Lower leg skin (tissue), 4 donors: ENCODE measurements at regions not wholly inside any gene's neighbourhood (a gene's known extent, or its start where the extent isn't known, plus 50 kb on each side); places are given as distances from the start of the nearest gene placed in this dataset.

Experiments used
- DNase-seq, 2 donors: peaks; one replicate each; pipeline ENCODE4 v3.0.0-alpha.2; 2019; ENCODE audit warnings: low spot score in 2 of 2
- H3K4me3 ChIP-seq: fragments of 200-600 bp; sonication (generic); 2 replicates; pipeline ENCODE4 v1.5.1; 2017; ENCODE audit warnings: mild to moderate bottlenecking, low read depth; ENCODE audit not compliant: poor library complexity, severe bottlenecking
- CTCF ChIP-seq, 3 donors: fragments of 450-650 bp; IDR thresholded peaks; one replicate each; pipeline ENCODE4 v1.5.1; 2016; ENCODE audit warnings: antibody characterized with exemption in 3 of 3, mild to moderate bottlenecking in 3 of 3, moderate library complexity in 2 of 3
- POLR2A ChIP-seq, 2 donors: fragments of 450-650 bp; IDR thresholded peaks; one replicate each; pipeline ENCODE4 v1.6.1; 2016 to 2017; ENCODE audit warnings: antibody characterized with exemption in 2 of 2, mild to moderate bottlenecking in 1 of 2, moderate library complexity in 1 of 2
- WGBS, 2 donors: methylation state at CpG; one replicate each; pipeline ENCODE4 v1.1.5; 2018; 5-methylcytosine and 5-hydroxymethylcytosine counted together
- intact Hi-C: fragments of 100-400 bp; cut with DNase I; formaldehyde crosslinking; loops from one replicate; pipeline ENCODE4 v1.15.0; 2023; ENCODE audit warnings: low total_unique reads

DNA sequence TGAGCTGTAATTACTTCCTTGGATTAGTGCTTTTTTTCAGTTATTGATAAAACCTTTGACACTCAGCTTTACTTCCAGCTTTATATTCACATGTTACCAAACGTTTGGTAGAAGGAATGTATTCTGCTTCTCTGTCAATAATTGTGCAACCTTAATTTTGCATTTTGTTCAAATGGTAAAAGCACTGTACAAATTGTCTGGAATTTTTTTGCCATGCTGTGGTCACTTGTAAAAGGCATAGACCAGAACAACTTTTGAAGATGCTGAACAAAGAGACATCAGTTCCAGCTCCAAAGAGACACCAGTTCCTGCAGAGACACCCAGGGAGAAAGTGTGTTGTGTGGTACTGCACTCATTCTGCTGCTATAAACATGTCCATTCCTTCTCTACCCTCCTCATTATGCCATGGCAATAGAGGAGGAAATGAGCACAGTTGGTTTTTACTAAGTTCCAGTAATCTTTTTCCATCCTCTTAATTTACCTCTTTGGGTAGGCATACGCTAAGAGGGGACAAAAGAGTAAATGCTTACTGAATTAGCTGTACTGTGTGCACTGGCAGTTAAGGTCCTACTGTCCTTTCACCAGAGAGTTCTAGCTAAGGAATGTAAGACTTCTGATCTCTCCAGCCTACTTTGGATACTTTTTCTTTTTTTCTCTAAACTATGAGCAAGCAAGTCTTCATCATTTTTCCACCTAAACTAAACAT lies 387.4 kb downstream of the FGF10 start:
- no peak for DNase-seq
- 67% methylated on average over 2 of the region's 2 CpGs for WGBS, 2 donors
- intact Hi-C loops: no loop called here
- no peak for TF ChIP-seq CTCF (IDR thresholded peaks at IDR 0.05)
- TF ChIP-seq POLR2A (IDR thresholded peaks at IDR 0.05): no peak
- no peak overlapping the region for H3K4me3 ChIP-seq

- TF ChIP-seq CTCF (IDR thresholded peaks at IDR 0.05): no peak
- no peak for TF ChIP-seq POLR2A (IDR thresholded peaks at IDR 0.05)
- DNase-seq: no peak
- intact Hi-C loops: no loop called here
These were observed 388.0 kb downstream of the FGF10 start for GRCh38 chr5:44001236-44001635.

GRCh38 chr5:43997647-43998272 lies 391.5 kb downstream of the FGF10 start:
- intact Hi-C loops: no loop called here
- no peak for DNase-seq
- 65 to 70% methylated on average over 5 of the region's 5 CpGs for WGBS, 2 donors
- TF ChIP-seq CTCF (IDR thresholded peaks at IDR 0.05): no peak
- TF ChIP-seq POLR2A (IDR thresholded peaks at IDR 0.05): no peak
- H3K4me3 ChIP-seq: no peak overlapping the region

More at GRCh38 chr5:44001236-44001635, 388.0 kb downstream of the FGF10 start:
- no peak overlapping the region for H3K4me3 ChIP-seq

DNA sequence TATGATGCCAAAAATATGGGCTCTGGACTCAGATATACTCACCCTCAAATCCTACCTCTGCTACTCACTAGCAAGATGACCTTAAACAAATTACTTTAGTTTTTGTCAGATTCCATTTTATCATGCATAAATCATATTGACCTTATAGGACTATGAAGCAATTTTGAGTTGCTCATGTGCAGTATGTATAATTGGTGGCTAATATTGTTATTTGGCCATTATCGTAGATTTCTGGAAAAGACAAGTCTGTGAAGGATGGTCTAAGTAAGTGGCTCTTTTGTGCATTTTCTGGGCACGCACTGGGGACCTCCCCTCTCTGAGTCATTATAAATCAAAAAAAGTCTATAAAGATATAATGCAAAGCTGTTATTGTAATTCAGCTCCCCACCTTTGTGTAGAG lies 393.0 kb downstream of the FGF10 start:
- 90 to 94% methylated on average over 2 of the region's 2 CpGs for WGBS, 2 donors
- H3K4me3 ChIP-seq: no peak overlapping the region
- TF ChIP-seq POLR2A (IDR thresholded peaks at IDR 0.05) (no peak), CTCF (IDR thresholded peaks at IDR 0.05) (no peak)
- intact Hi-C loops: no loop called here
- DNase-seq: no peak

DNA sequence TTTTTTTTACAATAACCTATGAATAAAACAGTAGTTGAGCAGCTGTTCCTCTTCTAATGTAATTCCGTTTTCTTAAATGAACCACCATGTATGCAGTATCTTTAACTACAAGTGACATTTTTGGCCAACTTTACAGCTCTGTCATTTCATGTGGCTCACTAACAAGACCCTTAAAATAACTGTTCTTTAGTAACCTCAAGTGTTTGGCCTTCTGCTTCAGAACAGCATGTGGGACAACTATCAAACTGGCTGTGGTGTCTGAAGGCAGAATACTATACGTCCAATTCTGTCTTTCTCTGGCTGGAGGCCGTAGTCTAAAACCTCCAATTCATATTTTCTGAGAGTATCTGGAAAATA lies 391.4 kb downstream of the NNT start:
- no peak overlapping the region for H3K4me3 ChIP-seq
- intact Hi-C loops: no loop called here
- DNase-seq: no peak
- 81 to 83% methylated on average over 3 of the region's 3 CpGs for WGBS, 2 donors
- TF ChIP-seq CTCF (IDR thresholded peaks at IDR 0.05): no peak
